ENCODE measurements at regions not wholly inside any gene's neighbourhood (a gene's known extent, or its start where the extent isn't known, plus 50 kb on each side); places are given as distances from the start of the nearest gene placed in this dataset.

DNA sequence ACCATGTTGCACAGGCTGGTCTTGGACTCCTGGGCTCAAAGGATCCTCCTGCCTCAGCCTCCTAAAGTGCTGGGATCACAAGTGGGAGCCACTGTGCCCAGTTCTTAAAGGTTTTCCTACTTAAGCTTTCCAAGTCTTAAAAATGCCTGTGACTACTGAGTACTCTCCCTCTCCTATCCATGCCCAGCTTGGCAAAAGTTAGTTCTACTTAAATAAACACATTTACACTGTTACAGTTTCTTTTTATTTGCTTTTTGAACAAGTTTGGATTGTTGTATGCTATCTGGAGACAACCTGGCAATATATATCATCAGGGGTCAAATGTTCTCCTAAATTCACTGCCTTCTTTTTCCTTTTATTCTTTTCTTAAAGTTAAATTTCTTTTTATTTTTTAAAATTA, 61.0 kb upstream of the GCM1 start:
- H3K9ac ChIP-seq (ENCODE audit: low read depth, low read length, poor library complexity, severe bottlenecking) = no peak overlapping the region
- H3K4me2 ChIP-seq (ENCODE audit: low read depth, low read length, poor library complexity, severe bottlenecking) = no peak overlapping the region
- TF ChIP-seq EZH2phosphoT487 (IDR thresholded peaks at IDR 0.05; ENCODE audit: borderline replicate concordance) = no peak
- TF ChIP-seq, protein P1, sequence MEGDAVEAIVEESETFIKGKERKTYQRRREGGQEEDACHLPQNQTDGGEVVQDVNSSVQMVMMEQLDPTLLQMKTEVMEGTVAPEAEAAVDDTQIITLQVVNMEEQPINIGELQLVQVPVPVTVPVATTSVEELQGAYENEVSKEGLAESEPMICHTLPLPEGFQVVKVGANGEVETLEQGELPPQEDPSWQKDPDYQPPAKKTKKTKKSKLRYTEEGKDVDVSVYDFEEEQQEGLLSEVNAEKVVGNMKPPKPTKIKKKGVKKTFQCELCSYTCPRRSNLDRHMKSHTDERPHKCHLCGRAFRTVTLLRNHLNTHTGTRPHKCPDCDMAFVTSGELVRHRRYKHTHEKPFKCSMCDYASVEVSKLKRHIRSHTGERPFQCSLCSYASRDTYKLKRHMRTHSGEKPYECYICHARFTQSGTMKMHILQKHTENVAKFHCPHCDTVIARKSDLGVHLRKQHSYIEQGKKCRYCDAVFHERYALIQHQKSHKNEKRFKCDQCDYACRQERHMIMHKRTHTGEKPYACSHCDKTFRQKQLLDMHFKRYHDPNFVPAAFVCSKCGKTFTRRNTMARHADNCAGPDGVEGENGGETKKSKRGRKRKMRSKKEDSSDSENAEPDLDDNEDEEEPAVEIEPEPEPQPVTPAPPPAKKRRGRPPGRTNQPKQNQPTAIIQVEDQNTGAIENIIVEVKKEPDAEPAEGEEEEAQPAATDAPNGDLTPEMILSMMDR (conservative IDR thresholded peaks at IDR 0.05; ENCODE audit: low read length) = no peak
- H4K20me1 ChIP-seq (ENCODE audit: insufficient read depth, low read length, poor library complexity, severe bottlenecking) = no peaks in the 10 kb centered on the region
- no peaks in the 10 kb centered on the region for H3K36me3 ChIP-seq (ENCODE audit: insufficient read depth, low read length)
- no peak overlapping the region for H2AFZ ChIP-seq (ENCODE audit: low read length)
- H3K9me2 ChIP-seq (replicated peaks; ENCODE audit: low read depth, low read length) = no peaks in the 10 kb centered on the region
- no peaks in the 10 kb centered on the region for H3K9me3 ChIP-seq (ENCODE audit: insufficient read depth, low read depth, low read length)
- no peaks in the 10 kb centered on the region for H3F3A ChIP-seq (ENCODE audit: low read depth)
- H3K79me2 ChIP-seq (ENCODE audit: insufficient read depth, low read length) = no peaks in the 10 kb centered on the region
- H3K4me3 ChIP-seq (ENCODE audit: low read length, poor library complexity, severe bottlenecking) = no peak overlapping the region
- H3K4me1 ChIP-seq (ENCODE audit: insufficient read depth, low read length, poor library complexity, severe bottlenecking) = peaks cover under 1% of the 10 kb centered on the region
- H3K27me3 ChIP-seq (ENCODE audit: insufficient read depth, low read length, poor library complexity, severe bottlenecking) = no peaks in the 10 kb centered on the region

DNA sequence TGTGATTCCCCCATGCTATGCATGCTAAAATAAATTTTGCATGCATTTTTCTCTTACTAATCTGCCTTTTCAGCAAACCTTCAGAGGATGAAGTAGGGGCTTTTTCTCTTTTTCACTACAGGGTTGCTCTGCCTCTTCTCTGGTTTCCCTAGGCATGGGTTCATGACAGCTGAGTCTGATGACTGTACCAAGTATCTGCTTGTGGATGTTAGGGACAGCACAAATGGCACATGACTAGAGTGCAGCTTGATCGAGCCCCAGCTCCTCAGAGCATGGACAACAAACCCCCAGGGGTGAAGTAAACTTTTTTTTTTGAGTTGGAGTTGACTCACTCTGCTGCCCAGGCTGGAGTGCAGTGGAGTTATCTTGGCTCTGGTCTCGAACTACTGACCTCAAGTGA, 57.1 kb upstream of the GCM1 start:
- no peaks in the 10 kb centered on the region for H3K79me2 ChIP-seq (ENCODE audit: insufficient read depth, low read length)
- no peak for TF ChIP-seq EZH2phosphoT487 (IDR thresholded peaks at IDR 0.05; ENCODE audit: borderline replicate concordance)
- TF ChIP-seq, protein P1 (conservative IDR thresholded peaks at IDR 0.05; ENCODE audit: low read length) = no peak
- no peak overlapping the region for H3K4me3 ChIP-seq (ENCODE audit: low read length, poor library complexity, severe bottlenecking)
- H3F3A ChIP-seq (ENCODE audit: low read depth) = no peaks in the 10 kb centered on the region
- no peaks in the 10 kb centered on the region for H3K4me1 ChIP-seq (ENCODE audit: insufficient read depth, low read length, poor library complexity, severe bottlenecking)
- H3K27me3 ChIP-seq (ENCODE audit: insufficient read depth, low read length, poor library complexity, severe bottlenecking) = no peaks in the 10 kb centered on the region
- H3K9me2 ChIP-seq (replicated peaks; ENCODE audit: low read depth, low read length) = no peaks in the 10 kb centered on the region
- H2AFZ ChIP-seq (ENCODE audit: low read length) = no peak overlapping the region
- H3K36me3 ChIP-seq (ENCODE audit: insufficient read depth, low read length) = no peaks in the 10 kb centered on the region
- no peak overlapping the region for H3K4me2 ChIP-seq (ENCODE audit: low read depth, low read length, poor library complexity, severe bottlenecking)
- H4K20me1 ChIP-seq (ENCODE audit: insufficient read depth, low read length, poor library complexity, severe bottlenecking) = no peaks in the 10 kb centered on the region
- no peak overlapping the region for H3K9ac ChIP-seq (ENCODE audit: low read depth, low read length, poor library complexity, severe bottlenecking)
- H3K9me3 ChIP-seq (ENCODE audit: insufficient read depth, low read depth, low read length) = no peaks in the 10 kb centered on the region

DNA sequence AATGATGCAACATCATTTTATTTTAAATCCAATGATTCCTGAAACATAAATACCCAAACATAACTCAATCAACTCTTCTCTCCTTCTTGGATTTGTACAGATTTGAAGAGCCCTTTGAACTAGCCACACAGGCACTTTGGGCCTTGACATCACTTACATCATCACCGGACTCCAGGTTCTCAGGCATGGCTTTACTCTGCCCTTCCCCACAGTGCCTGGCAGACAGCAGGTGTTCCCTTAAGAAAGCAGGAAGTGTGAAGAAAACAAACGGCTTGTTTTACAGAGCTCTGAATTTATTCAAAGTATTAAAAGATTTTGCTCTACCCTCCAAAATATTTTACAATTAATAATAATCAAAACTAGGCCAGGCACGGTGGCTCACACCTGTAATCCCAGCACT, 54.8 kb upstream of the GCM1 start:
- no peaks in the 10 kb centered on the region for H3K9me2 ChIP-seq (replicated peaks; ENCODE audit: low read depth, low read length)
- no peaks in the 10 kb centered on the region for H3K36me3 ChIP-seq (ENCODE audit: insufficient read depth, low read length)
- H3K9me3 ChIP-seq (ENCODE audit: insufficient read depth, low read depth, low read length) = no peaks in the 10 kb centered on the region
- no peak overlapping the region for H2AFZ ChIP-seq (ENCODE audit: low read length)
- H3K27me3 ChIP-seq (ENCODE audit: insufficient read depth, low read length, poor library complexity, severe bottlenecking) = no peaks in the 10 kb centered on the region
- no peaks in the 10 kb centered on the region for H3F3A ChIP-seq (ENCODE audit: low read depth)
- no peaks in the 10 kb centered on the region for H4K20me1 ChIP-seq (ENCODE audit: insufficient read depth, low read length, poor library complexity, severe bottlenecking)
- H3K79me2 ChIP-seq (ENCODE audit: insufficient read depth, low read length) = no peaks in the 10 kb centered on the region
- H3K9ac ChIP-seq (ENCODE audit: low read depth, low read length, poor library complexity, severe bottlenecking) = no peak overlapping the region
- H3K4me1 ChIP-seq (ENCODE audit: insufficient read depth, low read length, poor library complexity, severe bottlenecking) = no peaks in the 10 kb centered on the region
- no peak overlapping the region for H3K4me2 ChIP-seq (ENCODE audit: low read depth, low read length, poor library complexity, severe bottlenecking)
- H3K4me3 ChIP-seq (ENCODE audit: low read length, poor library complexity, severe bottlenecking) = no peak overlapping the region
- TF ChIP-seq, protein P1 (conservative IDR thresholded peaks at IDR 0.05; ENCODE audit: low read length) = no peak

All from Loucy (cell line).